B cell (primary cell): ENCODE measurements at regions not wholly inside any gene's neighbourhood (a gene's known extent, or its start where the extent isn't known, plus 50 kb on each side); places are given as distances from the start of the nearest gene placed in this dataset.

ENCODE experiments used
- EZH2 ChIP-seq: IDR thresholded peaks from 2 replicates; pipeline ENCODE4 v1.6.1; 2012; ENCODE audit warnings: borderline replicate concordance, low read depth, mild to moderate bottlenecking, moderate library complexity, low read length; ENCODE audit not compliant: insufficient read depth, poor library complexity, severe bottlenecking
- TF ChIP-seq, protein P1 (sequence below): fragments of 200-600 bp; IDR thresholded peaks from one replicate; pipeline ENCODE4 v1.8.0; 2022; ENCODE audit warnings: antibody characterized with exemption, mild to moderate bottlenecking

DNA sequence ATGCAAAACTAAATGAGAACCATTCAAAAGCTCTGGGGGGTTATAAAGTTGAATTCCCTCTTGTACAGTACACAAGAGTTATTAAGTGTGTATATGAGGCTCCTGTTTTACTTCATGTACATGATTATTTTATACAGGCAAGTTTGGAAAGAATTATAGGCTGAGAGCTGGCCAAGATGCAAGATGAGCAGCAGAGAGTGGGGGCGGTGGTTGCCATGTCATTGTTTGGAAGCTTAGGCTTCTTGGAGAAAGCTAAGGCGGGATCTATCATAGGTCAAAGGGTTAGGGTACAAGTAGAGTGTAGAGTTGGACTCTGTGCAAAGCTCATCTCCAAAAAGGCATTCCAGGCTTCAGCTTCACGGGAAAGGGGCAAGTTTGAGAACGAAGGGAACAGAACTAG is 297.1 kb upstream of the TBX3 start:
- TF ChIP-seq, protein P1, sequence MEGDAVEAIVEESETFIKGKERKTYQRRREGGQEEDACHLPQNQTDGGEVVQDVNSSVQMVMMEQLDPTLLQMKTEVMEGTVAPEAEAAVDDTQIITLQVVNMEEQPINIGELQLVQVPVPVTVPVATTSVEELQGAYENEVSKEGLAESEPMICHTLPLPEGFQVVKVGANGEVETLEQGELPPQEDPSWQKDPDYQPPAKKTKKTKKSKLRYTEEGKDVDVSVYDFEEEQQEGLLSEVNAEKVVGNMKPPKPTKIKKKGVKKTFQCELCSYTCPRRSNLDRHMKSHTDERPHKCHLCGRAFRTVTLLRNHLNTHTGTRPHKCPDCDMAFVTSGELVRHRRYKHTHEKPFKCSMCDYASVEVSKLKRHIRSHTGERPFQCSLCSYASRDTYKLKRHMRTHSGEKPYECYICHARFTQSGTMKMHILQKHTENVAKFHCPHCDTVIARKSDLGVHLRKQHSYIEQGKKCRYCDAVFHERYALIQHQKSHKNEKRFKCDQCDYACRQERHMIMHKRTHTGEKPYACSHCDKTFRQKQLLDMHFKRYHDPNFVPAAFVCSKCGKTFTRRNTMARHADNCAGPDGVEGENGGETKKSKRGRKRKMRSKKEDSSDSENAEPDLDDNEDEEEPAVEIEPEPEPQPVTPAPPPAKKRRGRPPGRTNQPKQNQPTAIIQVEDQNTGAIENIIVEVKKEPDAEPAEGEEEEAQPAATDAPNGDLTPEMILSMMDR: no peak
- no peak for TF ChIP-seq EZH2
